Large intestine (tissue), 3 donors: ENCODE measurements at regions not wholly inside any gene's neighbourhood (a gene's known extent, or its start where the extent isn't known, plus 50 kb on each side); places are given as distances from the start of the nearest gene placed in this dataset.

Source experiments
- DNase-seq, 2 donors: peaks; one replicate each; pipeline versions ENCODE4 v3.0.0 to v3.0.0-alpha.2; 2013
- H3K27ac ChIP-seq: one replicate; pipeline ENCODE4 v1.5.1; 2013; ENCODE audit warnings: low read length
- H3K27me3 ChIP-seq: 2 replicates; pipeline ENCODE4 v1.6.1; 2013; ENCODE audit warnings: low read length; ENCODE audit not compliant: control insufficient read depth, insufficient read depth
- H3K36me3 ChIP-seq: 2 replicates; pipeline ENCODE4 v1.6.1; 2013; ENCODE audit warnings: low read length; ENCODE audit not compliant: control insufficient read depth, insufficient read depth
- H3K4me1 ChIP-seq: one replicate; pipeline ENCODE4 v1.6.1; 2013; ENCODE audit warnings: low read length; ENCODE audit not compliant: control insufficient read depth, insufficient read depth
- H3K4me3 ChIP-seq: one replicate; pipeline ENCODE4 v1.5.1; 2013; ENCODE audit warnings: low read length
- H3K9me3 ChIP-seq: one replicate; pipeline ENCODE4 v1.6.1; 2013; ENCODE audit warnings: mild to moderate bottlenecking, low read depth, low read length, moderate library complexity; ENCODE audit not compliant: control insufficient read depth
- WGBS: methylation state at CpG from one replicate; pipeline ENCODE4 v1.1.5; 2013; ENCODE audit warnings: low lambda C conversion rate; ENCODE audit not compliant: insufficient coverage; 5-methylcytosine and 5-hydroxymethylcytosine counted together

DNA sequence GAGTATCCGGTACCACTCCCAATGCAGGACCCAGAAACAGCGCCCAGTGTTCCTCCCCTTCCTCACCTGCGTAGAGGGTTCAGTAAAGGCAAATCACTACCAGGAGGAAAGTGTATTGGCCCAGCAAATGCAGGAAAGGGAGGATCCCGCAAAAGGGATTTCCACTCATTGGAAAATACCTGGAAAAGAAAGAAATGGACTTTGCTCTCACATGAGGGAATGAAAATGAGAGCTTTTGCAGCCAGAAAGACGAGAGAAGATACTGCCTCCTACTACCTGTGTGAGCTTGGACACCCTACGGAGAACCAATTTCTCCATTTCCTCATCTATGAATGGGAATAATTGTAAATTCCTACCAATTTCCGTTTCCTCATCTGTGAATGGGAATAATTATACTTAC lies 184.1 kb upstream of the PPARGC1A start:
- Histone ChIP-seq H3K9me3 (no peaks in the 10 kb centered on the region), H3K4me1 (no peaks in the 10 kb centered on the region), H3K27me3 (no peaks in the 10 kb centered on the region), H3K36me3 (no peaks in the 10 kb centered on the region), H3K27ac (no peak overlapping the region), H3K4me3 (no peak overlapping the region)
- no peak for DNase-seq
- WGBS: 77% methylated on average over 2 of the region's 7 CpGs

DNA sequence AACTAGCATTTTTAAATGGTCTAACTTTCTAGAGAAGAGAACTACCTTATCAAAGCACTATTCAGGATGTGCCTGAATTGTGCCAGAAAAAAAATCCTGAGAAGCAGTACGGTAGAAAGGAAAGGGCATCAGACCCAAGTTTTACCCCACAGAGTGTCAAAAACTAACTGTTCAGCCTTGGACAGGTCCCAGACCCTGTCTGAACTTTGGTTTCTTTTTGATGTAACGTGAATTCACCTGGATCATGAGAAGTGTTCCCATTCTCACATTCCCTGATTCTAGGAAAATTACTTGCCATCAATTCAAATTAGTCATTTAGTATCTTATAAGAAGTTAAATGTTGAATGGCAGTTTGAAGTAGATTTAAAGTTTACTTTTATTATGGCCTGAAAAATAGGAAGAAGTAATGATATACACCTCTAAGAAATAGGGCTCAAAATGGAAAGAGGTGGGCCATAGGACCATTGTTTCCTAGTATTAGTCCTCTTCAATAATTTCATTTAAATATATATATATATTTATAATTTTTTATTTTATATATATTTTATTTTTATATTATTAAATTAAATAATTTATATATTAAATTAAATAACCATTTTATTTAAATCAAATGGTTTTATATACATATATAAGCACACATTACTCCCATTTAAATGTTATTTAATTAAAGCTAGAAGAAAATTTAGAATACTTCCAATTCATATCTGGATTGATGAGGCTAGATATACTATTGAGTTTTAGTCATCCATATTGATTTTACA lies 181.9 kb upstream of the PPARGC1A start:
- H3K27ac ChIP-seq: no peak overlapping the region
- WGBS: 63% methylated on average over 1 of the region's 2 CpGs
- no peaks in the 10 kb centered on the region for H3K36me3 ChIP-seq
- no peak overlapping the region for H3K4me3 ChIP-seq
- H3K4me1 ChIP-seq: no peaks in the 10 kb centered on the region
- no peak for DNase-seq
- no peaks in the 10 kb centered on the region for H3K27me3 ChIP-seq
- H3K9me3 ChIP-seq: no peaks in the 10 kb centered on the region

DNA sequence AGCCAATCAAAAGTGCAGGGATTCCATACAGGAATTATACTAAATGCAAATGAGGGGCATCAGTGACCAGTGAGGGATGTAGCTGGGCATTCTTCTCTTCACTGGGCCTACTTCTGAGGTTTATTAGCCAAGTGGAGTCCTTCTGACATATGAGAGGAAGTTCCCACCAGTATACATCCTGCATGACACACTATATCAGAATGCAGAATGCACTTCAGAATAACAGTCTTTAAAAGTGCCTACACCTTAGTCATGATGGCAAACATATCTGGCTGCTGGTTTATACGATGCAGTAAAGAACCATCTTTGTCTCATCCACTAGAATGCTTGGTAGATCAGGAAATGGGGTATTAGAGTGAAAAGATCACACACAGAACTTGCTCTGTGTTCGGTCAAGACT lies 180.3 kb upstream of the PPARGC1A start:
- 100% methylated on average over 1 of the region's 2 CpGs for WGBS
- H3K27me3 ChIP-seq: no peaks in the 10 kb centered on the region
- H3K4me3 ChIP-seq: no peak overlapping the region
- no peak for DNase-seq
- no peaks in the 10 kb centered on the region for H3K4me1 ChIP-seq
- H3K36me3 ChIP-seq: no peaks in the 10 kb centered on the region
- no peak overlapping the region for H3K27ac ChIP-seq
- H3K9me3 ChIP-seq: no peaks in the 10 kb centered on the region

DNA sequence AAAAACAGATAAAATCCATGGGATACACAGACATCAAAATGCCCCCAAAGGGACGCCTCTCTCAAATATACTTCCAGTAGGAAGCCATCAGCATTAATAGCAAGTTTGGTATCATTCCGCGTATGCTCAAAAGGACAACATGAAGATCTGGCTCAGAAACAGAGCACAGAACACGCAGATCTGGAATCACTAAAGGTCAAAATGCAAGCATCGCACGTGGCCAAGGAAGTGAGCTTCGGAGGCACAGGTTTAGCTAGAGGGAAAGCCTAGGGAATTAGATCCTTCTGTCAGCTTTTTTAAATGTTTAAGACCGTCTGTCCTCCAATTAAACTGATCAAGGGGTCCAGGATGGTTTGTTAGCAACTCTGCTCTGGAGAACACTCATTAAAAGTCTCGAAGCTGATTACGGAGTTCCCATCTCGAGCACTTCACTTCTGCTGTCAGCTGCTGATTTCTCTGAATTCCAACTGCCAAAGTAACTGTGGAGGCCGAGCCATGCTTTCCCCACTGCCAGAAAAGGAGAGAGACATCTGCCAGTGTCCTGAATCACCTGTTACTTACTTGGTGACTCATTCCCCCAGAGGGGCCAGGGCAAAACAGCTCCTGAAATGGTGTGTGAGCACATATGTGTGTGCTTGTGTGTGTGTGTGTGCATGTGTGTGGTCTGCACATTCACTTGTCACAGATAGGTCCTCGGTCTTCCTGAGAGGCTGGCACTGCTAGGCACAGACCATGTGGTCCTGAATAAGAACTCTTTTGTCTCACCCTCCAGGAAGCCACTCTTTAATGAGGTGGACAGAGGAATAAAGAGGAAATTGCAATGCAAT lies 177.7 kb upstream of the PPARGC1A start:
- Histone ChIP-seq H3K9me3 (no peaks in the 10 kb centered on the region), H3K4me3 (no peak overlapping the region), H3K4me1 (no peaks in the 10 kb centered on the region), H3K36me3 (no peaks in the 10 kb centered on the region), H3K27me3 (no peaks in the 10 kb centered on the region), H3K27ac (no peak overlapping the region)
- 100% methylated on average over 1 of the region's 13 CpGs for WGBS
- DNase-seq: no peak

DNA sequence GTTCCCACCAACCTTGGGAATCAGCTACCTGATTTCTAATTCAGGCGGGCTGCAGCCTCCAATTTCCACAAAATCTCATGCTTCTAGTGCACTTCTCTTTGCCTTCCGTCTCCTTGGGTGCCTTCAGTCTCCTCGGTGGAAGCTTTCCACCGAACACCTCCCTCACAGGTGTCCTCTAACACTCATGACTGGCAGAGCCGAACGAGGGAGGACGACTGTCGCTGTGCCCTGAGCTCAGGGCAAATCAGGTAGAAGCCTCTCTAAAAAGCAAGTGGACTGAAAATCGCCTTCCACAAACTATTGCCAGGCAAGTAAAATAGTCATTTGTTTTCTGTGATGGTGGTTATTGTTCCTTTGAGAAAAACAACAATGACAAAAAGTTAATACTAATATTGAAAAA lies 176.1 kb upstream of the PPARGC1A start:
- no peaks in the 10 kb centered on the region for H3K36me3 ChIP-seq
- no peak for DNase-seq
- no peaks in the 10 kb centered on the region for H3K9me3 ChIP-seq
- no peaks in the 10 kb centered on the region for H3K4me1 ChIP-seq
- H3K27me3 ChIP-seq: no peaks in the 10 kb centered on the region
- 100% methylated on average over 1 of the region's 9 CpGs for WGBS
- no peak overlapping the region for H3K4me3 ChIP-seq
- no peak overlapping the region for H3K27ac ChIP-seq

DNA sequence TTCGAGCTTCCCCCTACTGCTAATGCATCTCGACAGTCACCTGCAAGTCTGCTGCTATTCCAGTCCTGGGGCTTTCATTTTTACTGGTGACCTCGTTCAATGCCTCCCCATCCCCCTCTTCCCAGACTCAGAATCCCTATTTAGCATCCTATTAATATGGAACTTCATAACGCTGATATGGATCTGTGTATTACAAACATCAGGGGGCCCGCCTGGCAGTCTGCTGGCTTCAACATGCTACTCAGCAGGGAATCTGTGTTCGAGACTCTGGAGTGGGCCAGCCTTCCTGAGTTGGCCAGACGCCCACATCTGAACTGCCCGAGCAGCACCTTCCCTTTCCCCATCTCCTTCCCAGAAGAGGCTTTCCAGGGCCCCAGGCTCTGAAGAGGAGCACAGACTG lies 173.9 kb upstream of the PPARGC1A start:
- no peaks in the 10 kb centered on the region for H3K9me3 ChIP-seq
- H3K4me3 ChIP-seq: no peak overlapping the region
- no peaks in the 10 kb centered on the region for H3K36me3 ChIP-seq
- H3K27ac ChIP-seq: no peak overlapping the region
- H3K4me1 ChIP-seq: no peaks in the 10 kb centered on the region
- WGBS: no CpG with 5 or more reads among the region's 8 CpGs
- no peaks in the 10 kb centered on the region for H3K27me3 ChIP-seq
- DNase-seq: no peak

DNA sequence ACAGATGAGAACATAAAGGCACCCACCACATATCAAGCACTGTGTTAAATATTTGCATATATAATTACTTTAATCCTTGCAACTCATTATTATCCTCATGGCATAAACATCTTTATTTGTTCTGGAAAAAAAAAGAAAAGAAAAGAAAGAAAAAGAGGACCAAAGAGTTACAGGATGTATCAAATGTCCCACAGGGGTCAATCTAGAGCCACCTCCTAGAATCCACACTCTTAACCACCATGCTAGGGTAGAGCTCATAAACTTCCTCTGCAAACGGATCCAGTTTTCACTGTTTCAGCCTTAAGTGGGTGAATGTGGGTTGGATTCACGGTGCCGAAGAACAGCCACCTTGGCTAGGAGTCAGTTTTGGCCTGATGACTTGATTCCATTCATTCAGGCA lies 171.1 kb upstream of the PPARGC1A start:
- no peaks in the 10 kb centered on the region for H3K9me3 ChIP-seq
- no peaks in the 10 kb centered on the region for H3K36me3 ChIP-seq
- WGBS: no CpG with 5 or more reads among the region's 3 CpGs
- no peak overlapping the region for H3K27ac ChIP-seq
- no peak for DNase-seq
- H3K4me3 ChIP-seq: no peak overlapping the region
- H3K27me3 ChIP-seq: no peaks in the 10 kb centered on the region
- no peaks in the 10 kb centered on the region for H3K4me1 ChIP-seq

DNA sequence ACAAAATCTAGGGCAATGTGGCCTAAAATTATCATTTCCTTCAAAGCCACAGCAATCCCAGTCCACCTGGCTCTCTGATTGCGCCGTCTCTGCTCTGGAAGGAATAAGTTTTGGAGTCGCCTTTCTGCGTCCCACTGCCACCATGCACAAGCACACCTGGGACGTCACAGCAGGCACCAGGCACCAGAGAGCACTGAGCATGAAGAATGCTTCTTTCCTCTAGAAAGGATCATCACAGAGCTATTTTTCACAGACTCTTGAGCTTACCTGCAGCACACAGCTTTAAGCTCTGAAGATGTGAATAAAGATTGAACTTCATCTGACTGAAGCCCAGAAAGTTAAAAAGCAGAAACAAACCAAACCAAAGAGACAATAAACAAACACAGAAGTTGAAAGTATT lies 170.0 kb upstream of the PPARGC1A start:
- H3K9me3 ChIP-seq: no peaks in the 10 kb centered on the region

DNA sequence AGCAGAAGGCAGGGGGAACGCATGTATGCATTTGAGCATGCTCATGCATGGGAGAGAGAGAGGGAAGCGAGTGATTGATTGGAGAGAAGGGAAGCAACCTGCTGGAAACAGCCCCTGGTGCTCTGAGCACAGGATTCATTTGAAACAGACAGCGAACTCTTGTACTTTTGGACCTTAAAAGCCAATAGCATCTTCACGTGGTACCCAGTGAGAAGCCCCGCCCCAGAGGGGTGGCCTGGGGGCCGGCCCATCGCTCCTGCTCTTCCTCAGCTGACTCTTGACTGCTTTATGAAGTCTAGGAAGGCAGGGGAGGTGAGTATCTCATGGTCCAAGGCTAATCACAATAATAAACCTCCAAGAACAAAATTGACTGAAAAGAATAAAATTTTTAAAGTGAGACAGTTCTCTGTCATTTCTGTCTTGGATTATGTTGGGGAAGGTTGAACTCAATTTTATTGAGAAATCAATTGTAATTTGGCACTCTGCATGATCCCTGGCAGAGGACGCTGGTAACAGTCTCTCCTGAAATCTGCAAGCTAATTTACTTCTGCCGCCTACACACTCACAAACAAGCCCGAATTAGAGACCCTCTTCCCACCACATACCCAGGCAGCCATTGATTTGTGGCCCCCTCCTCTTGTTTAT lies 168.2 kb upstream of the PPARGC1A start:
- Histone ChIP-seq H3K27me3 (no peaks in the 10 kb centered on the region), H3K36me3 (no peaks in the 10 kb centered on the region), H3K4me3 (no peak overlapping the region), H3K27ac (no peak overlapping the region), H3K9me3 (no peaks in the 10 kb centered on the region), H3K4me1 (no peaks in the 10 kb centered on the region)
- DNase-seq: no peak
- WGBS: 83% methylated on average over 1 of the region's 10 CpGs

More for the DNA sequence above, 170.0 kb upstream of the PPARGC1A start:
- no peaks in the 10 kb centered on the region for H3K27me3 ChIP-seq
- no peak overlapping the region for H3K27ac ChIP-seq
- no peak overlapping the region for H3K4me3 ChIP-seq
- no peaks in the 10 kb centered on the region for H3K36me3 ChIP-seq
- no peaks in the 10 kb centered on the region for H3K4me1 ChIP-seq
- no CpG with 5 or more reads among the region's 5 CpGs for WGBS
- DNase-seq: no peak

DNA sequence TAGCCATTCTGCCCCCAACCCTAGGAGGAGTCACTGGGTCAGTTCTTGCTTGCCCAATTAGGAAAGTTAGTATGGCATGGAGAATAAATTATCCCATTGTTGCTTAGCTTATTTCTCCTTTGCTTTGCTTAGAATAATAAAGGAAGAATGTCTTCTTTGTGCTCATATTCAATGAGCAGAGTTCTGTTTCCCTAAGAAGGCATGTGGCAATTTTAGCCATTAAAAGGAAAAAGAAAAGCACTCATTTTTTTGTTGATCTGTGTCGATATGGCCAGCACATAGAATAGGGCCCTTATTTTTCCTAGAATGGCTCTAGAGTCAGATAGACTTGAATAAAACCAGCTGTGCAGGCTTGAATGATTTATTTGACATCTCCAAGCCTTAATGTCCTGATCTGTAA lies 166.4 kb upstream of the PPARGC1A start:
- H3K4me1 ChIP-seq: no peaks in the 10 kb centered on the region
- no peak for DNase-seq
- WGBS: no CpG with 5 or more reads among the region's 1 CpG
- no peak overlapping the region for H3K4me3 ChIP-seq
- H3K27me3 ChIP-seq: no peaks in the 10 kb centered on the region
- no peaks in the 10 kb centered on the region for H3K36me3 ChIP-seq
- no peaks in the 10 kb centered on the region for H3K9me3 ChIP-seq
- no peak overlapping the region for H3K27ac ChIP-seq
